GM19238 (cell line): ENCODE measurements at regions not wholly inside any gene's neighbourhood (a gene's known extent, or its start where the extent isn't known, plus 50 kb on each side); places are given as distances from the start of the nearest gene placed in this dataset.

Experiments used
- DNase-seq: peaks from one replicate; pipeline ENCODE4 v3.0.0; 2011; ENCODE audit warnings: low spot score; ENCODE audit not compliant: insufficient read length

- no peak for DNase-seq
Measured at GRCh38 chr12:107225635-107226034, 132.3 kb upstream of the CRY1 start.

GRCh38 chr12:107226126-107226525, 132.8 kb upstream of the CRY1 start:
- DNase-seq: no peak

- no peak for DNase-seq
Measured at GRCh38 chr12:107228076-107228475, 134.7 kb upstream of the CRY1 start.

GRCh38 chr12:107229827-107230226, 136.5 kb upstream of the CRY1 start:
- no peak for DNase-seq

GRCh38 chr12:107231303-107231702, 138.0 kb upstream of the CRY1 start:
- no peak for DNase-seq

GRCh38 chr12:107233551-107233950, 140.2 kb upstream of the CRY1 start:
- DNase-seq: no peak

GRCh38 chr12:107235600-107235999, 142.3 kb upstream of the CRY1 start:
- no peak for DNase-seq

- no peak for DNase-seq
Measured at GRCh38 chr12:107236824-107237511, 143.6 kb upstream of the CRY1 start.

- DNase-seq: no peak
Measured at GRCh38 chr12:107238296-107238695, 144.9 kb upstream of the CRY1 start.

- DNase-seq: no peak
Measured at GRCh38 chr12:107241411-107241810, 148.1 kb upstream of the CRY1 start.

GRCh38 chr12:107242189-107242588, 148.8 kb upstream of the CRY1 start:
- DNase-seq: no peak

GRCh38 chr12:107243341-107243740, 150.0 kb upstream of the CRY1 start:
- DNase-seq: no peak

GRCh38 chr12:107244584-107244983, 151.2 kb upstream of the CRY1 start:
- DNase-seq: no peak

- DNase-seq: no peak
Measured at GRCh38 chr12:107247650-107248049, 154.3 kb upstream of the CRY1 start.

GRCh38 chr12:107248187-107248586, 154.8 kb upstream of the CRY1 start:
- no peak for DNase-seq

- no peak for DNase-seq
Measured at GRCh38 chr12:107251288-107251687, 157.9 kb upstream of the CRY1 start.

- no peak for DNase-seq
Measured at GRCh38 chr12:107253361-107253760, 160.0 kb upstream of the CRY1 start.

GRCh38 chr12:107254258-107254856, 161.0 kb upstream of the CRY1 start:
- DNase-seq: no peak

GRCh38 chr12:107258780-107259179, 165.4 kb upstream of the CRY1 start:
- DNase-seq: no peak

- no peak for DNase-seq
Measured at GRCh38 chr12:107263980-107264379, 170.6 kb upstream of the CRY1 start.

- DNase-seq: no peak
Measured at GRCh38 chr12:107264667-107265066, 171.3 kb upstream of the CRY1 start.

- no peak for DNase-seq
Measured at GRCh38 chr12:107267604-107268003, 174.3 kb upstream of the CRY1 start.

- DNase-seq: no peak
Measured at GRCh38 chr12:107271523-107271922, 178.2 kb upstream of the CRY1 start.
